ENCODE measurements at regions not wholly inside any gene's neighbourhood (a gene's known extent, or its start where the extent isn't known, plus 50 kb on each side); places are given as distances from the start of the nearest gene placed in this dataset.

GRCh38 chr2:59589881-59590280 lies 963.6 kb downstream of the BCL11A start:
- Histone ChIP-seq H3K27ac (no peak overlapping the region), H3K9ac (no peak overlapping the region), H3K9me3 (no peaks in the 10 kb centered on the region), H3K36me3 (no peaks in the 10 kb centered on the region), H4K20me1 (no peaks in the 10 kb centered on the region), H3K4me2 (no peak overlapping the region), H3K27me3 (no peaks in the 10 kb centered on the region), H3K4me1 (peaks cover 4% of the 10 kb centered on the region; the same call in 1 of the 2 replicates), H3K4me3 (no peak overlapping the region)
- TF ChIP-seq Cebpa-rat (IDR thresholded peaks at IDR 0.05): no peak

- Histone ChIP-seq H3K27me3 (no peaks in the 10 kb centered on the region), H3K4me3 (no peak overlapping the region), H3K9ac (no peak overlapping the region), H3K4me2 (no peak overlapping the region), H3K36me3 (no peaks in the 10 kb centered on the region), H3K9me3 (no peaks in the 10 kb centered on the region), H3K4me1 (no peaks in the 10 kb centered on the region), H4K20me1 (no peaks in the 10 kb centered on the region), H3K27ac (no peak overlapping the region)
- TF ChIP-seq Cebpa-rat (IDR thresholded peaks at IDR 0.05): no peak
Observed at GRCh38 chr2:59588286-59588685, 965.2 kb downstream of the BCL11A start.

- Histone ChIP-seq H3K27me3 (no peaks in the 10 kb centered on the region), H3K36me3 (no peaks in the 10 kb centered on the region), H3K9ac (no peak overlapping the region), H3K4me3 (no peak overlapping the region), H3K27ac (no peak overlapping the region), H3K4me1 (no peaks in the 10 kb centered on the region), H3K4me2 (no peak overlapping the region), H3K9me3 (no peaks in the 10 kb centered on the region), H4K20me1 (no peaks in the 10 kb centered on the region)
- TF ChIP-seq Cebpa-rat (IDR thresholded peaks at IDR 0.05): no peak
Observed at GRCh38 chr2:59586176-59586575, 967.3 kb downstream of the BCL11A start.

- Histone ChIP-seq H3K27ac (no peak overlapping the region), H3K9me3 (no peaks in the 10 kb centered on the region)
- no peak for TF ChIP-seq Cebpa-rat (IDR thresholded peaks at IDR 0.05)
Observed at GRCh38 chr2:59585655-59586054, 967.8 kb downstream of the BCL11A start.

GRCh38 chr2:59584958-59585357 lies 968.5 kb downstream of the BCL11A start:
- Histone ChIP-seq H3K9me3 (no peaks in the 10 kb centered on the region), H3K4me2 (no peak overlapping the region), H3K4me3 (no peak overlapping the region), H3K27ac (no peak overlapping the region), H3K27me3 (no peaks in the 10 kb centered on the region), H3K4me1 (no peaks in the 10 kb centered on the region), H3K36me3 (no peaks in the 10 kb centered on the region), H4K20me1 (no peaks in the 10 kb centered on the region), H3K9ac (no peak overlapping the region)
- no peak for TF ChIP-seq Cebpa-rat (IDR thresholded peaks at IDR 0.05)

More at GRCh38 chr2:59585655-59586054, 967.8 kb downstream of the BCL11A start:
- no peak overlapping the region for H3K4me2 ChIP-seq
- H3K9ac ChIP-seq: no peak overlapping the region
- H3K27me3 ChIP-seq: no peaks in the 10 kb centered on the region
- H3K4me3 ChIP-seq: no peak overlapping the region
- no peaks in the 10 kb centered on the region for H3K36me3 ChIP-seq
- H3K4me1 ChIP-seq: no peaks in the 10 kb centered on the region
- H4K20me1 ChIP-seq: no peaks in the 10 kb centered on the region

- Histone ChIP-seq H3K27me3 (no peaks in the 10 kb centered on the region), H3K36me3 (no peaks in the 10 kb centered on the region), H3K9ac (no peak overlapping the region), H3K4me2 (no peak overlapping the region), H3K27ac (no peak overlapping the region), H3K9me3 (no peaks in the 10 kb centered on the region), H3K4me3 (no peak overlapping the region), H4K20me1 (no peaks in the 10 kb centered on the region), H3K4me1 (no peaks in the 10 kb centered on the region)
- no peak for TF ChIP-seq Cebpa-rat (IDR thresholded peaks at IDR 0.05)
Observed at GRCh38 chr2:59583173-59583765, 970.2 kb downstream of the BCL11A start.

- Histone ChIP-seq H3K9me3 (no peaks in the 10 kb centered on the region), H3K27me3 (no peaks in the 10 kb centered on the region), H3K9ac (no peak overlapping the region), H4K20me1 (no peaks in the 10 kb centered on the region), H3K4me3 (no peak overlapping the region), H3K27ac (no peak overlapping the region), H3K4me2 (no peak overlapping the region), H3K36me3 (no peaks in the 10 kb centered on the region), H3K4me1 (peaks cover 14% of the 10 kb centered on the region)
- no peak for TF ChIP-seq Cebpa-rat (IDR thresholded peaks at IDR 0.05)
Observed at GRCh38 chr2:59578349-59578748, 975.1 kb downstream of the BCL11A start.

GRCh38 chr2:59575191-59575590 lies 978.3 kb downstream of the BCL11A start:
- no peaks in the 10 kb centered on the region for H3K27me3 ChIP-seq
- no peaks in the 10 kb centered on the region for H3K9me3 ChIP-seq
- no peaks in the 10 kb centered on the region for H3K36me3 ChIP-seq
- TF ChIP-seq Cebpa-rat (IDR thresholded peaks at IDR 0.05): no peak
- no peak overlapping the region for H3K9ac ChIP-seq
- H3K4me3 ChIP-seq: no peak overlapping the region
- no peaks in the 10 kb centered on the region for H4K20me1 ChIP-seq
- peaks cover 20% of the 10 kb centered on the region for H3K4me1 ChIP-seq
- peak overlapping the region; percentile 36 for H3K4me2 ChIP-seq
- no peak overlapping the region for H3K27ac ChIP-seq

GRCh38 chr2:59572227-59572626 lies 981.2 kb downstream of the BCL11A start:
- Histone ChIP-seq H3K9me3 (no peaks in the 10 kb centered on the region), H3K36me3 (no peaks in the 10 kb centered on the region), H3K4me2 (no peak overlapping the region), H4K20me1 (no peaks in the 10 kb centered on the region), H3K27me3 (no peaks in the 10 kb centered on the region), H3K4me3 (no peak overlapping the region), H3K27ac (no peak overlapping the region), H3K9ac (no peak overlapping the region), H3K4me1 (peaks cover 20% of the 10 kb centered on the region)
- TF ChIP-seq Cebpa-rat (IDR thresholded peaks at IDR 0.05): no peak

- no peak overlapping the region for H3K27ac ChIP-seq
- H3K9ac ChIP-seq: no peak overlapping the region
- H3K9me3 ChIP-seq: no peaks in the 10 kb centered on the region
- H3K36me3 ChIP-seq: no peaks in the 10 kb centered on the region
- no peak overlapping the region for H3K4me3 ChIP-seq
- H3K27me3 ChIP-seq: no peaks in the 10 kb centered on the region
- H3K4me1 ChIP-seq: peaks cover 20% of the 10 kb centered on the region
- H3K4me2 ChIP-seq: no peak overlapping the region
- TF ChIP-seq Cebpa-rat (IDR thresholded peaks at IDR 0.05): no peak
- H4K20me1 ChIP-seq: no peaks in the 10 kb centered on the region
Observed at GRCh38 chr2:59570818-59571217, 982.6 kb downstream of the BCL11A start.

GRCh38 chr2:59569124-59569523 lies 984.3 kb downstream of the BCL11A start:
- no peak overlapping the region for H3K9ac ChIP-seq
- H3K36me3 ChIP-seq: no peaks in the 10 kb centered on the region
- no peaks in the 10 kb centered on the region for H3K27me3 ChIP-seq
- peaks cover 6% of the 10 kb centered on the region for H3K4me1 ChIP-seq
- no peaks in the 10 kb centered on the region for H4K20me1 ChIP-seq
- no peak overlapping the region for H3K4me2 ChIP-seq
- H3K4me3 ChIP-seq: no peak overlapping the region
- no peak overlapping the region for H3K27ac ChIP-seq
- TF ChIP-seq Cebpa-rat (IDR thresholded peaks at IDR 0.05): no peak
- H3K9me3 ChIP-seq: no peaks in the 10 kb centered on the region
